DLD1 (cell line): ENCODE measurements at regions not wholly inside any gene's neighbourhood (a gene's known extent, or its start where the extent isn't known, plus 50 kb on each side); places are given as distances from the start of the nearest gene placed in this dataset.

Experiments
- in situ Hi-C: cut with HindIII; loops from 2 replicates; pipeline ENCODE4 v1.10.0; 2017; ENCODE audit warnings: low sequenced_read_pairs

GRCh38 chr20:11814267-11814666, 103.4 kb upstream of the BTBD3 start:
- in situ Hi-C loops: no loop called here

- in situ Hi-C loops: no loop called here
Measured at GRCh38 chr20:11820838-11821237, 96.9 kb upstream of the BTBD3 start.

GRCh38 chr20:11822540-11822794, 95.2 kb upstream of the BTBD3 start:
- in situ Hi-C loops: no loop called here

- in situ Hi-C loops: no loop called here
Measured at GRCh38 chr20:11826334-11826733, 91.4 kb upstream of the BTBD3 start.

- in situ Hi-C loops: no loop called here
Measured at GRCh38 chr20:11832397-11832796, 85.3 kb upstream of the BTBD3 start.

- in situ Hi-C loops: no loop called here
Measured at GRCh38 chr20:11832851-11833250, 84.8 kb upstream of the BTBD3 start.

- in situ Hi-C loops: no loop called here
Measured at GRCh38 chr20:11833825-11834224, 83.9 kb upstream of the BTBD3 start.

- in situ Hi-C loops: no loop called here
Measured at GRCh38 chr20:11838076-11838636, 79.5 kb upstream of the BTBD3 start.

- in situ Hi-C loops: no loop called here
Measured at GRCh38 chr20:11841972-11842461, 75.7 kb upstream of the BTBD3 start.

GRCh38 chr20:11843289-11843688, 74.4 kb upstream of the BTBD3 start:
- in situ Hi-C loops: no loop called here

- in situ Hi-C loops: no loop called here
Measured at GRCh38 chr20:11844691-11845090, 73.0 kb upstream of the BTBD3 start.

- in situ Hi-C loops: no loop called here
Measured at GRCh38 chr20:11845340-11845739, 72.4 kb upstream of the BTBD3 start.

- in situ Hi-C loops: no loop called here
Measured at GRCh38 chr20:11846131-11846530, 71.6 kb upstream of the BTBD3 start.

GRCh38 chr20:11847827-11848226, 69.9 kb upstream of the BTBD3 start:
- in situ Hi-C loops: no loop called here

- in situ Hi-C loops: no loop called here
Measured at GRCh38 chr20:11849270-11849915, 68.3 kb upstream of the BTBD3 start.

GRCh38 chr20:11849976-11850670, 67.6 kb upstream of the BTBD3 start:
- in situ Hi-C loops: no loop called here

- in situ Hi-C loops: no loop called here
Measured at GRCh38 chr20:11850901-11851300, 66.8 kb upstream of the BTBD3 start.

GRCh38 chr20:11851646-11852045, 66.0 kb upstream of the BTBD3 start:
- in situ Hi-C loops: no loop called here

GRCh38 chr20:11852189-11852588, 65.5 kb upstream of the BTBD3 start:
- in situ Hi-C loops: no loop called here

GRCh38 chr20:11852811-11853210, 64.9 kb upstream of the BTBD3 start:
- in situ Hi-C loops: no loop called here

- in situ Hi-C loops: no loop called here
Measured at GRCh38 chr20:11853359-11853758, 64.3 kb upstream of the BTBD3 start.

- in situ Hi-C loops: no loop called here
Measured at GRCh38 chr20:11861479-11861878, 56.2 kb upstream of the BTBD3 start.
